ENCODE measurements at regions not wholly inside any gene's neighbourhood (a gene's known extent, or its start where the extent isn't known, plus 50 kb on each side); places are given as distances from the start of the nearest gene placed in this dataset.
"Not testable (repeated sequence)": the region's sequence is repeated elsewhere in the genome, so short reads cannot be mapped to it uniquely, and the experiment has no call there.

- no peak for TF ChIP-seq POLR2A (IDR thresholded peaks at IDR 0.05)
- TF ChIP-seq POLR2AphosphoS5 (IDR thresholded peaks at IDR 0.05), result no peak
- TF ChIP-seq, protein P1, sequence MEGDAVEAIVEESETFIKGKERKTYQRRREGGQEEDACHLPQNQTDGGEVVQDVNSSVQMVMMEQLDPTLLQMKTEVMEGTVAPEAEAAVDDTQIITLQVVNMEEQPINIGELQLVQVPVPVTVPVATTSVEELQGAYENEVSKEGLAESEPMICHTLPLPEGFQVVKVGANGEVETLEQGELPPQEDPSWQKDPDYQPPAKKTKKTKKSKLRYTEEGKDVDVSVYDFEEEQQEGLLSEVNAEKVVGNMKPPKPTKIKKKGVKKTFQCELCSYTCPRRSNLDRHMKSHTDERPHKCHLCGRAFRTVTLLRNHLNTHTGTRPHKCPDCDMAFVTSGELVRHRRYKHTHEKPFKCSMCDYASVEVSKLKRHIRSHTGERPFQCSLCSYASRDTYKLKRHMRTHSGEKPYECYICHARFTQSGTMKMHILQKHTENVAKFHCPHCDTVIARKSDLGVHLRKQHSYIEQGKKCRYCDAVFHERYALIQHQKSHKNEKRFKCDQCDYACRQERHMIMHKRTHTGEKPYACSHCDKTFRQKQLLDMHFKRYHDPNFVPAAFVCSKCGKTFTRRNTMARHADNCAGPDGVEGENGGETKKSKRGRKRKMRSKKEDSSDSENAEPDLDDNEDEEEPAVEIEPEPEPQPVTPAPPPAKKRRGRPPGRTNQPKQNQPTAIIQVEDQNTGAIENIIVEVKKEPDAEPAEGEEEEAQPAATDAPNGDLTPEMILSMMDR (IDR thresholded peaks at IDR 0.05 in 8 of 11, conservative IDR thresholded peaks at IDR 0.05 in 3 of 11), result no peak
Measured at GRCh38 chrX:124263743-124264142, 68.7 kb upstream of the TEX13D start.

GRCh38 chrX:124268099-124268498, 64.4 kb upstream of the TEX13D start:
- no peaks in the 10 kb centered on the region for H3K27me3 ChIP-seq (replicated peaks in 1 of 7)
- intact Hi-C loops (cut with DNase I; ENCODE audit: low total_unique reads), result no loop called here
- H3K27ac ChIP-seq, result no peak overlapping the region
- no peak for DNase-seq
- TF ChIP-seq, protein P1 (IDR thresholded peaks at IDR 0.05 in 8 of 11, conservative IDR thresholded peaks at IDR 0.05 in 3 of 11), result no peak
- TF ChIP-seq POLR2A (IDR thresholded peaks at IDR 0.05), result no peak
- no peak for TF ChIP-seq POLR2AphosphoS5 (IDR thresholded peaks at IDR 0.05)
- H3K36me3 ChIP-seq, result no peaks in the 10 kb centered on the region
- H3K4me1 ChIP-seq, result no peaks in the 10 kb centered on the region
- peaks cover 0 to 3% (median 0%) of the 10 kb centered on the region in 8 donors for H3K9me3 ChIP-seq
- H3K4me3 ChIP-seq, result no peak overlapping the region

More at GRCh38 chrX:124263743-124264142, 68.7 kb upstream of the TEX13D start:
- 45 to 68% (median 62%) methylated on average over 4 of the region's 4 CpGs for WGBS, 5 donors
- Histone ChIP-seq H3K4me3 (no peak overlapping the region), H3K36me3 (no peaks in the 10 kb centered on the region), H3K9me3 (no peaks in the 10 kb centered on the region), H3K27ac (no peak overlapping the region), H3K27me3 (replicated peaks in 1 of 7) (no peaks in the 10 kb centered on the region), H3K4me1 (no peaks in the 10 kb centered on the region)
- no peak for DNase-seq
- intact Hi-C loops (cut with DNase I; ENCODE audit: low total_unique reads), result no loop called here

- Histone ChIP-seq H3K27me3 (replicated peaks in 1 of 7) (no peaks in the 10 kb centered on the region), H3K36me3 (no peaks in the 10 kb centered on the region), H3K4me1 (no peaks in the 10 kb centered on the region), H3K9me3 (peaks cover 0 to 3% (median 0%) of the 10 kb centered on the region in 8 donors), H3K27ac (no peak overlapping the region), H3K4me3 (no peak overlapping the region)
- no peak for DNase-seq
- intact Hi-C loops (cut with DNase I; ENCODE audit: low total_unique reads), result no loop called here
- TF ChIP-seq, protein P1 (IDR thresholded peaks at IDR 0.05 in 8 of 11, conservative IDR thresholded peaks at IDR 0.05 in 3 of 11), result no peak
- TF ChIP-seq POLR2A (IDR thresholded peaks at IDR 0.05), result no peak
- no peak for TF ChIP-seq POLR2AphosphoS5 (IDR thresholded peaks at IDR 0.05)
- 70 to 100% (median 94%) methylated on average over 2 of the region's 2 CpGs for WGBS, 5 donors
Measured at GRCh38 chrX:124269881-124270280, 62.6 kb upstream of the TEX13D start.

- intact Hi-C loops (cut with DNase I; ENCODE audit: low total_unique reads), result not testable (repeated sequence)
Measured at GRCh38 chrX:124271599-124271998, 60.9 kb upstream of the TEX13D start.

GRCh38 chrX:124272370-124272982, 60.0 kb upstream of the TEX13D start:
- 80 to 95% (median 93%) methylated on average over 5 of the region's 5 CpGs for WGBS, 5 donors

More at GRCh38 chrX:124271599-124271998, 60.9 kb upstream of the TEX13D start:
- H3K27ac ChIP-seq; H3K27me3 ChIP-seq (replicated peaks in 1 of 7); H3K9me3 ChIP-seq; H3K36me3 ChIP-seq; H3K4me3 ChIP-seq; H3K4me1 ChIP-seq; DNase-seq: not testable (repeated sequence)

More at GRCh38 chrX:124272370-124272982, 60.0 kb upstream of the TEX13D start:
- Histone ChIP-seq H3K27me3 (replicated peaks in 1 of 7) (no peaks in the 10 kb centered on the region), H3K27ac (no peak overlapping the region), H3K9me3 (peaks cover 0 to 3% (median 0%) of the 10 kb centered on the region in 8 donors), H3K4me3 (no peak overlapping the region), H3K36me3 (no peaks in the 10 kb centered on the region), H3K4me1 (no peaks in the 10 kb centered on the region)
- intact Hi-C loops (cut with DNase I; ENCODE audit: low total_unique reads), result no loop called here
- TF ChIP-seq POLR2A (IDR thresholded peaks at IDR 0.05) (no peak), POLR2AphosphoS5 (IDR thresholded peaks at IDR 0.05) (no peak)
- TF ChIP-seq, protein P1 (IDR thresholded peaks at IDR 0.05 in 8 of 11, conservative IDR thresholded peaks at IDR 0.05 in 3 of 11), result no peak
- DNase-seq, result no peak
